NCI-H2171 treated with DMSO at 0.1 percent for 48 hours (cell line): ENCODE measurements at regions not wholly inside any gene's neighbourhood (a gene's known extent, or its start where the extent isn't known, plus 50 kb on each side); places are given as distances from the start of the nearest gene placed in this dataset.
"Not testable (repeated sequence)": the region's sequence is repeated elsewhere in the genome, so short reads cannot be mapped to it uniquely, and the experiment has no call there.

Source experiments
- DNase-seq: peaks from one replicate; lab custom pipeline; 2025; lab: John Stamatoyannopoulos, UW

GRCh38 chr2:36235426-36235825 is 120.2 kb upstream of the CRIM1 start:
- no peak for DNase-seq

DNA sequence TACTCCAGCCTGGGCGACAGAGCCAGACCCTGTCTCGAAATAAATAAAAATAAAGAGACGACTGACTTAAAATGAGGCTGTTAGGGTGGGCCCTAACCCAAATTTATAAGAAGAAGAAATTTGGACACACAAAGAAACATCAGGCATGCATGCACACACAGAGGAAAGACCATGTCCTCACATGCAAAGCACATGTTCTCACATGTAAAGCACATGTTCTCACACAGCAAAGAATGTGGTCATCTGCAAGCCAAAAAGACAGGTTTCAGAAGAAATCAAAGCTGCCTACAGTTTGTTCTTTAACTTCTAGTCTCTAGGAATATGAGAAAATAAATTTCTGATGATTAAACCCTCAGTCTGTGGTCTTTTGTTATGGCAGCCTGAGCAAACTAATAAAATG is 132.3 kb upstream of the CRIM1 start:
- no peak for DNase-seq

DNA sequence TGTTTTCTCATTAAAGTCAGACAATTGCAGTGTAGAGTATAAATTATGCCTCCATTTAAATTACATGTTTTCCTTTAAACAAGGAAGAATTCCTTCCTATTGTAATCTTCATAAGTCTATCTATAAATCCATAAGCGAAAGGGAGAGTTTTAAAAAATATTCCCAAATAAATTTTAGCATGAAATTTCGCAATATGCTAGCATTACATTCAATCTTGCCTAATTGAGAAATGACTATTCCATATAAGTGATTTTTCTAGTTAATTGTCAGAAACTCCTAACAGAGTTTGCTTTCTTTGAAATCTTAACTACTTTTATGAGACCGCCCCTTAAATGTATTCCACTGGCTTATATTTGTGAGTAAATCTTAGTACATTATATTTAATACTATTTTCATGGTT is 133.1 kb upstream of the CRIM1 start:
- DNase-seq: no peak

DNA sequence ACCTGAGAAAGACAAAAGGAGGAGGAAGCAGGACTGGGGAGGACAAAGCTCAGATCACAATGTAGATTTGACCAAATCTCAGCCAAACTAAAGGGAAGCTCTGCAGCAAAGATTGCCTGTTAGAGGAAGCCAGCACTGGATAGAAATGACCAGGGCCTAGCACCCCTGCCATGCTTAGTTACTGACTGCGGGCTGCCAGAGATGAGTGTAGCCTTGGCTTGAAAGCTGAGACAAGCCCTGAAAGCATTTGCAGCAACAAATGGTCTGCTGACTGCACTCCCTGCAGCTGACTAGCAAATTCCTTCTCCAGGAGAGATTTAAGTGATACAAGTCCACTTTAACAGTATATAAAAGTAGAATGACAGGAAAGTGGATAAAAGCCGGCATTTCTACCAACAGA is 140.9 kb upstream of the CRIM1 start:
- DNase-seq: no peak

GRCh38 chr2:36203366-36203765 is 152.2 kb upstream of the CRIM1 start:
- DNase-seq: no peak

DNA sequence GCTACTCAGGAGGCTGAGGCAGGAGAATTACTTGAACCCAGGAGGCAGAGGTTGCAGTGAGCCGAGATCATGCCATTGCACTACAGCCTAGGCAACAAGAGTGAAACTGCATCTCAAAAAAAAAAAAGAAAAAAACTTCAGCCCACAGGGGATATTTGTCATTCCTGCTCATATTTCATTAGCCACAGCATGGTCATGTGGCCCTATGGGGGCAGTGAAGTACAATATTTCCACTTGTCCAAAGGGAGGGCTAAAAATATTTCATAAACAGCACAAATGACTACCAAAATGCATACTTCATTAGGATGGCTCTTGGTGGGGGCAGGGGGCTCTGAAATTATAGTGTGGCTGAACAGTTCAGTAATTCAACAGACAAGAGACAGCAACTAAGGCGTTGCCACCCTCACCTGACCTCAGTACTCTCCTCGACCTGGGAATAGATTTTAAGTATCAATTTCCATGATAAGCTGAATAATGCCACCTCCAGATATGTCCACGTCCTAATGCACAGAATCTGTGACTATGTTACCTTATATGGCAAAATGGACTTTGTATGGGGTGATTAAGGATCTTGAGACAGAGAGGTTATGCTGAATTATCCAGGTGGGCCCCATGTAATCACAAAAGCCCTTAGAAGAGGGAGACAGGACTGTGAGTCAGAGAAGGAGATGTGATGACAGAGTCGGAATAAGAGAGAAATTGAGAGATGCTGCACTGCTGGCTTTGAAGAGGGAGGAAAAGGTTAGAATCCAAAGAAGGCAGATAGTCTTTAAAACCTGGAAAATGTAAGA is 158.2 kb upstream of the CRIM1 start:
- no peak for DNase-seq

DNA sequence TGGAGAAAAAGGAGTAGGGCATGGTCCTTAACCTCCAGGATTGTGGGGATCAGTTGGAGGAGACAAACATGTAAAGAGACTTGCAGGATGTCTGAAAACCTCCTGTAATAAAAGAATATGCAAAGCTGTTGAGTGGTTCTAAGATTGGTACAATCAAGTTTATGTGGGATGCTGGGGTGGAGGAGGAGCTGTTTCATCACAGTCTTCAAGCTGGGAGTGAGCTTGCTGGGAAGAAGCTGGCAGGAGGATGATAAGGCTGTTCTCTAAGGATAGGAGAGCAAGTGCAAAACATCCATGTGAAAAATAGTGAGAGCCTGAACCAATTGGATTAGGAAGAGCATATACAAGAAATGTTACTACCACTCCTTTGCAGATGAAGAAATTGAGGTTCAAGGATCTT is 161.9 kb upstream of the CRIM1 start:
- no peak for DNase-seq

DNA sequence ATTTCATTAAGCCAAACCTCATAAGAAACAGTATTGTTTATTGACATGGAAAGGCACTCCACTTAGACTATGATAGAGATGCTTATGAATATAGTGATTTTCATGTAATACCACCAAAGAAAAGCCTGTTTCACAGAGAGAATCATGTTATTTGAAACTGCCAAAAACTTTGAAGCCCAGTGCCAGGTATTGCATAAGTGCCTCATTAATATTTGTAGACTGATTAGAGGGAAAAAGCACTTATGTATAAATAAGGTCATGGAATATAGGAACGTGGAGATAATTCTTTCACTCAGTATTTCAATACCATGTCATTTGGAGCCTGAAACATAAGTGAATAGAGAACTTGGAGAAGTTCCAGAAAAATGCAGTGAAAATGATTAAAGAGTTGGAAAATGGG is 162.6 kb upstream of the CRIM1 start:
- DNase-seq: no peak

DNA sequence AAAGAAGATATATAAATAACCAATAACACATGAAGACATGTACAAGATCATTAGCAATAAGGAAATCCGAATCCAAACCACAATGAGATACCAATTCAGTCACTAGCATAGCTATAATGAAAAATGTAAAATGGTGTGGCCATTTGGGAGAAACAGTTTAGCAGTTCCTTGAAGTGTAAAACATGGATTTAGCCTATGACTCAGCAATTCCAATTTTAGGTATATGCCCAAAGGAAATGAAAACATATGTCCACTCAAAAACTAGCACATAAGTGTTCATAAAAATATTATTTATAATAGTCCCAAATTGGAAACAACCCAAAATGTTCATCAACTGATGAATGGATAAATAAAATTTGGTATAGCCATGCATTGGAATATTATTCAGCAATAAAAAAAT is 165.5 kb upstream of the CRIM1 start:
- no peak for DNase-seq

GRCh38 chr2:36185624-36186023 is 170.0 kb upstream of the CRIM1 start:
- DNase-seq: no peak

DNA sequence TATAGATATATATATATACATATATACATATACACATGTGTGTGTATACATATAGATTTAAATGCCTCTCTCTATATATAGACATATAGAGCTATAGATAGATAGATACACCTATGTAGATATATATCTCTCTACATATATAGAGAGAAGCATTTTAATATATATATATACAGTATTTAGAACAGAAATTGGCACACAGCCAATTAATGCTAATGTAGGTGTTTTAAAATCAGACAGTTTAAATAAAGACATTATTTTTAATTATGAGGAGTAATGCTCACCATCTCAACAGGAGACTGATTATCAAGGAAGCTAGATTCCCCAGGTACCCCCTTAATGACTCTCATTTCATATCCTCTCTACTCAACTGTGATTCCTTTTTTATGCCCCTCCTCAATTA is 170.7 kb upstream of the CRIM1 start:
- DNase-seq: no peak

DNA sequence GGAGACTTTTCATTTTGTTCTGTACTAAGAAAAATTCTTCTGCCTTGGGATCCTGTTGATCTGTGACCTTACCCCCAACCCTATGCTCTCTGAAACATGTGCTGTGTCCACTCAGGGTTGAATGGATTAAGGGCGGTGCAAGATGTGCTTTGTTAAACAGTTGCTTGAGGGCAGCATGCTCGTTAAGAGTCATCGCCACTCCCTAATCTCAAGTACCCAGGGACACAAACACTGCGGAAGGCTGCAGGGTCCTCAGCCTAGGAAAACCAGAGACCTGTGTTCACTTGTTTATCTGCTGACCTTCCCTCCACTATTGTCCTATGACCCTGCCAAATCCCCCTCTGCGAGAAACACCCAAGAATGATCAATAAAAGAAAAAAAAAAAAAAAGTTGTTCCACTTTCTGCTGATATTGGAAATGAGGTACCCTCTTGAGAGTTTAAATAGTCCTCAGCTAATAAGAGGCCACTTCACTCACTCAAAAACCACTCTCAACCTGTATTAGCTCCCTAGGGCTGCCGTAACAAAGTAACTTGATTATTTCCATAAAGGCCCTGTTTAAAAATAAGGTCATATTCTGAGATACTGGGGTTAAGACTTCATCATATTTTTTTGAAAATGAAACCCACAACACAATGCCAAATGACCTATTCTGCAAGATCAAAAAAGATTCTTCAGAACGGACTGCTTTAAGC is 174.6 kb upstream of the CRIM1 start:
- not testable (repeated sequence) for DNase-seq

- DNase-seq: not testable (repeated sequence)
Measured at GRCh38 chr2:36180293-36180692, 175.3 kb upstream of the CRIM1 start.

DNA sequence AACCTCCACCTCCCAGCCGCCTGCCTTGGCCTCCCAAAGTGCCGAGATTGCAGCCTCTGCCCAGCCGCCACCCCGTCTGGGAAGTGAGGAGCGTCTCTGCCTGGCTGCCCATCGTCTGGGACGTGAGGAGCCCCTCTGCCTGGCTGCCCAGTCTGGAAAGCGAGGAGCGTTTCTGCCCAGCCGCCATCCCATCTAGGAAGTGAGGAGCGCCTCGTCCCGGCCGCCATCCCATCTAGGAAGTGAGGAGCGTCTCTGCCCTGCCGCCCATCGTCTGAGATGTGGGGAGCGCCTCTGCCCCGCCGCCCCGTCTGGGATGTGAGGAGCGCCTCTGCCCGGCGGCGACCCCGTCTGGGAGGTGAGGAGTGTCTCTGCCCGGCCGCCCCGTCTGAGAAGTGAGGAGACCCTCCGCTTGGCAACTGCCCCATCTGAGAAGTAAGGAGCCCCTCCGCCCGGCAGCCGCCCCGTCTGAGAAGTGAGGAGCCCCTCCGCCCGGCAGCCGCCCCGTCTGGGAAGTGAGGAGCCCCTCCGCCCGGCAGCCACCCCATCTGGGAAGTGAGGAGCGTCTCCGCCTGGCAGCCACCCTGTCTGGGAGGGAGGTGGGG is 175.8 kb upstream of the CRIM1 start:
- not testable (repeated sequence) for DNase-seq

DNA sequence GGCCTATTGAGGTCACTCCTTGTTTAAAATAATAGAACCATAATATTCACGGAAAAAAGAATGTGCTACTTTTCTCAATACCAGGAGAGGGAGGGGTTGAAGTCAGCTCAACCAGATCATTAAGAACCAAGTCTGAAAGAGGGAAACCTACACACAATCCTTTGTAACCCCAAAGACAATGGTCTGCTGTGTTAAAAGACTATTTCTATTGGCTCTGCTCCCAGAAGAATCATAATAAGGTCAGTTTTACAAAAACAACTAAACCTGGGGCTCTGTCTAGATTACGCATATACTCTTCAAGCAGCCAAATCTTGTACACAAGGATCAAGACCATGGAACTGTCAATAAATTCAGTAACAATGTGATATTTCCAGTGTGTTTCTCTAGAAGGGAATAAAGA is 177.2 kb upstream of the CRIM1 start:
- no peak for DNase-seq

DNA sequence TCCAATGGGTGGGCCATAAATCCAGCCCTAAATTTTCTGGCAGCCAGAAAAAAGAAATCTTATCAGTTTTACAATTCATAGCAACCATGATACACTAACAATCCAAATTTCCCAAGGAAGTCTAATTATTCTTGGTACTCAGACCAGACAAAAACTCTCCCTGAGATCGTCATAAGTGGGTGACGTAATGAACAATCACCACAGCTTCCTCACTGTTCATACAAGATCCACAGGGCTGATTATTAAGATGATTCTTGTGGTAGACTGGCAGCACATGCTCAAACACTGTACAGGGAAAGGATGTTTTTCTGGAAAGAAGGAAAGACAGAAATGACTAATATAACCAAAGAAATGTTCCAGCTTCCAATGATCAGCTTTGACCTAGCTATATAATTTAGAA is 178.3 kb upstream of the CRIM1 start:
- DNase-seq: no peak

GRCh38 chr2:36174920-36175319 is 180.7 kb upstream of the CRIM1 start:
- DNase-seq: no peak

GRCh38 chr2:36173760-36174404 is 181.7 kb upstream of the CRIM1 start:
- DNase-seq: no peak

GRCh38 chr2:36172824-36173223 is 182.8 kb upstream of the CRIM1 start:
- DNase-seq: no peak

- DNase-seq: no peak
Measured at GRCh38 chr2:36170805-36171204, 184.8 kb upstream of the CRIM1 start.

GRCh38 chr2:36169843-36170242 is 185.7 kb upstream of the CRIM1 start:
- no peak for DNase-seq

- no peak for DNase-seq
Measured at GRCh38 chr2:36168115-36168514, 187.5 kb upstream of the CRIM1 start.

- DNase-seq: no peak
Measured at GRCh38 chr2:36165132-36165531, 190.4 kb upstream of the CRIM1 start.
